GM12873 (cell line): ENCODE measurements at regions not wholly inside any gene's neighbourhood (a gene's known extent, or its start where the extent isn't known, plus 50 kb on each side); places are given as distances from the start of the nearest gene placed in this dataset.

Experiments
- CTCF ChIP-seq: IDR thresholded peaks from 2 replicates; pipeline ENCODE4 v1.5.1; 2012; ENCODE audit warnings: low read depth, mild to moderate bottlenecking, moderate library complexity, low read length, control low read depth; ENCODE audit not compliant: insufficient read depth; ENCODE audit errors: missing control alignments

- TF ChIP-seq CTCF: no peak
Observed at GRCh38 chrX:98350940-98351339, 1467.2 kb downstream of the RPA4 start.

GRCh38 chrX:98357146-98357545 is 1473.4 kb downstream of the RPA4 start:
- no peak for TF ChIP-seq CTCF

GRCh38 chrX:98362630-98363029 is 1478.9 kb downstream of the RPA4 start:
- TF ChIP-seq CTCF: no peak

GRCh38 chrX:98371994-98372393 is 1488.3 kb downstream of the RPA4 start:
- no peak for TF ChIP-seq CTCF

- TF ChIP-seq CTCF: no peak
Observed at GRCh38 chrX:98379134-98379533, 1495.4 kb downstream of the RPA4 start.

GRCh38 chrX:98380106-98380505 is 1496.4 kb downstream of the RPA4 start:
- no peak for TF ChIP-seq CTCF

- no peak for TF ChIP-seq CTCF
Observed at GRCh38 chrX:98380556-98380955, 1496.8 kb downstream of the RPA4 start.
